Osteoblast (primary cell): ENCODE measurements at regions not wholly inside any gene's neighbourhood (a gene's known extent, or its start where the extent isn't known, plus 50 kb on each side); places are given as distances from the start of the nearest gene placed in this dataset.

ENCODE experiments used
- DNase-seq: peaks from one replicate; pipeline ENCODE4 v3.0.0; 2011; ENCODE audit warnings: low spot score, mixed read lengths; ENCODE audit not compliant: insufficient read length; ENCODE audit errors: missing footprints
- H2AFZ ChIP-seq: 2 replicates; pipeline ENCODE4 v1.6.0; 2011; ENCODE audit warnings: mild to moderate bottlenecking, low read length
- H3K27ac ChIP-seq: 2 replicates; pipeline ENCODE4 v1.5.1; 2011; ENCODE audit warnings: mild to moderate bottlenecking, low read depth, low read length, moderate library complexity
- H3K27me3 ChIP-seq: 2 replicates; pipeline ENCODE4 v1.6.0; 2012; ENCODE audit warnings: mild to moderate bottlenecking, control low read depth, inconsistent platforms, low read length, moderate library complexity; ENCODE audit not compliant: insufficient read depth
- H3K36me3 ChIP-seq: 2 replicates; pipeline ENCODE4 v1.5.1; 2011; ENCODE audit warnings: mild to moderate bottlenecking, low read length, control low read depth, moderate library complexity; ENCODE audit not compliant: insufficient read depth
- H3K4me1 ChIP-seq: 2 replicates; pipeline ENCODE4 v1.5.1; 2011; ENCODE audit warnings: mild to moderate bottlenecking, low read length, control low read depth, moderate library complexity; ENCODE audit not compliant: insufficient read depth
- H3K4me2 ChIP-seq: 2 replicates; pipeline ENCODE4 v1.6.0; 2011; ENCODE audit warnings: mild to moderate bottlenecking, low read length; ENCODE audit not compliant: insufficient read depth
- H3K4me3 ChIP-seq: fragments of 200-600 bp; sonication (generic); 3 replicates; pipeline ENCODE4 v1.5.1; 2012; ENCODE audit warnings: mild to moderate bottlenecking, low read length, inconsistent platforms; ENCODE audit not compliant: insufficient read depth
- H3K79me2 ChIP-seq: 2 replicates; pipeline ENCODE4 v1.6.0; 2012; ENCODE audit warnings: mild to moderate bottlenecking, low read length, control low read depth, inconsistent platforms; ENCODE audit not compliant: insufficient read depth
- H3K9me3 ChIP-seq: 2 replicates; pipeline ENCODE4 v1.5.1; 2011; ENCODE audit warnings: low read depth, low read length, control low read depth
- H4K20me1 ChIP-seq: 2 replicates; pipeline ENCODE4 v1.6.0; 2012; ENCODE audit warnings: mild to moderate bottlenecking, low read length, control low read depth; ENCODE audit not compliant: insufficient read depth
- CTCF ChIP-seq: IDR thresholded peaks from 2 replicates; pipeline ENCODE4 v1.5.1; 2011; ENCODE audit warnings: mild to moderate bottlenecking, low read depth, low read length, moderate library complexity; ENCODE audit errors: extremely low read depth

GRCh38 chr10:129135624-129136023 is 331.4 kb upstream of the MGMT start:
- Histone ChIP-seq H3K4me2 (no peak overlapping the region), H3K4me1 (no peaks in the 10 kb centered on the region), H2AFZ (no peak overlapping the region), H3K9me3 (no peaks in the 10 kb centered on the region), H3K36me3 (no peaks in the 10 kb centered on the region), H3K27ac (no peak overlapping the region), H3K4me3 (no peak overlapping the region), H3K79me2 (no peaks in the 10 kb centered on the region), H3K27me3 (no peaks in the 10 kb centered on the region), H4K20me1 (no peaks in the 10 kb centered on the region)
- no peak for DNase-seq
- TF ChIP-seq CTCF = no peak

- no peaks in the 10 kb centered on the region for H3K9me3 ChIP-seq
- no peak for DNase-seq
- no peak overlapping the region for H3K27ac ChIP-seq
- no peaks in the 10 kb centered on the region for H3K36me3 ChIP-seq
- no peak overlapping the region for H3K4me3 ChIP-seq
- TF ChIP-seq CTCF = no peak
- no peaks in the 10 kb centered on the region for H3K79me2 ChIP-seq
- no peaks in the 10 kb centered on the region for H3K4me1 ChIP-seq
- H3K4me2 ChIP-seq = no peak overlapping the region
- no peaks in the 10 kb centered on the region for H4K20me1 ChIP-seq
- no peaks in the 10 kb centered on the region for H3K27me3 ChIP-seq
- no peak overlapping the region for H2AFZ ChIP-seq
These were observed 331.0 kb upstream of the MGMT start for GRCh38 chr10:129136074-129136473.

GRCh38 chr10:129136951-129137350 is 330.1 kb upstream of the MGMT start:
- DNase-seq = no peak
- H3K4me3 ChIP-seq = no peak overlapping the region
- no peak overlapping the region for H3K27ac ChIP-seq
- H3K27me3 ChIP-seq = no peaks in the 10 kb centered on the region
- H3K36me3 ChIP-seq = no peaks in the 10 kb centered on the region
- no peaks in the 10 kb centered on the region for H3K4me1 ChIP-seq
- no peaks in the 10 kb centered on the region for H3K79me2 ChIP-seq
- no peak overlapping the region for H3K4me2 ChIP-seq
- no peak for TF ChIP-seq CTCF
- H4K20me1 ChIP-seq = no peaks in the 10 kb centered on the region
- H3K9me3 ChIP-seq = no peaks in the 10 kb centered on the region
- H2AFZ ChIP-seq = no peak overlapping the region

GRCh38 chr10:129140921-129141885 is 325.8 kb upstream of the MGMT start:
- Histone ChIP-seq H3K4me1 (no peaks in the 10 kb centered on the region), H3K27me3 (no peaks in the 10 kb centered on the region), H3K36me3 (no peaks in the 10 kb centered on the region)

More at GRCh38 chr10:129140921-129141885, 325.8 kb upstream of the MGMT start:
- H4K20me1 ChIP-seq = no peaks in the 10 kb centered on the region
- H3K4me2 ChIP-seq = no peak overlapping the region
- no peak overlapping the region for H2AFZ ChIP-seq
- no peaks in the 10 kb centered on the region for H3K79me2 ChIP-seq
- no peak overlapping the region for H3K27ac ChIP-seq
- H3K4me3 ChIP-seq = no peak overlapping the region
- DNase-seq = no peak
- no peak for TF ChIP-seq CTCF
- H3K9me3 ChIP-seq = no peaks in the 10 kb centered on the region
